HG02623 (cell line): ENCODE measurements at regions not wholly inside any gene's neighbourhood (a gene's known extent, or its start where the extent isn't known, plus 50 kb on each side); places are given as distances from the start of the nearest gene placed in this dataset.
A peak's percentile ranks its signal among the peaks of the same experiment; 100 is the strongest.

Source experiments
- ATAC-seq: cut with Tn5 transposase; IDR thresholded peaks from one replicate; pipeline ENCODE4 v1.9.1; 2021; ENCODE audit warnings: moderate library complexity; ENCODE audit not compliant: unreplicated experiment

DNA sequence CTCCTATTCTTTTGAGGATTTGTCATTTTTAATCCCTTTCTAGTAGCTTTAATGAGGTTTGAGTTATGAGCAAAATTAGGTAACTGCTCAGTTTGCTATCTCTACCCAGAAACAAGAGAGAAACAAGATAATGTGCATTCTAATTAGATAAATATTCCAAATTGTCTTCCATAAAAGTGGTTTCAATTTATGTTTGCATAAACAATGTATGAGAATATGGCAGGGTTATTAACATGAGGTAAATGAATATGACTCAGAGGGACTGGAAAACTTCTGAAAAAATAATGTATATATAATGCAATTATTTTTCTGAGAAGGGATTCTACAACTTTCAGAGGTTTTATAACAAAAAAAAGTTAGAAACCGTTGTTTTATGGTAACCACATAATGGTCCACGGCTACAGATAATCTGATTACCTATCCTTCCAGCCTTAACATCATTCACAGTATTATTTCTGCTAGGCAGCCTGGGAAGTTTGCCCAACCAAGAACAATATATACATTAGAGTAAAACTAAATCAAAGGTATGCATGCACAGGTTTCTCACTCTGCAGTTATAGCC, 101.2 kb downstream of the CRPPA start:
- ATAC-seq: no peak

DNA sequence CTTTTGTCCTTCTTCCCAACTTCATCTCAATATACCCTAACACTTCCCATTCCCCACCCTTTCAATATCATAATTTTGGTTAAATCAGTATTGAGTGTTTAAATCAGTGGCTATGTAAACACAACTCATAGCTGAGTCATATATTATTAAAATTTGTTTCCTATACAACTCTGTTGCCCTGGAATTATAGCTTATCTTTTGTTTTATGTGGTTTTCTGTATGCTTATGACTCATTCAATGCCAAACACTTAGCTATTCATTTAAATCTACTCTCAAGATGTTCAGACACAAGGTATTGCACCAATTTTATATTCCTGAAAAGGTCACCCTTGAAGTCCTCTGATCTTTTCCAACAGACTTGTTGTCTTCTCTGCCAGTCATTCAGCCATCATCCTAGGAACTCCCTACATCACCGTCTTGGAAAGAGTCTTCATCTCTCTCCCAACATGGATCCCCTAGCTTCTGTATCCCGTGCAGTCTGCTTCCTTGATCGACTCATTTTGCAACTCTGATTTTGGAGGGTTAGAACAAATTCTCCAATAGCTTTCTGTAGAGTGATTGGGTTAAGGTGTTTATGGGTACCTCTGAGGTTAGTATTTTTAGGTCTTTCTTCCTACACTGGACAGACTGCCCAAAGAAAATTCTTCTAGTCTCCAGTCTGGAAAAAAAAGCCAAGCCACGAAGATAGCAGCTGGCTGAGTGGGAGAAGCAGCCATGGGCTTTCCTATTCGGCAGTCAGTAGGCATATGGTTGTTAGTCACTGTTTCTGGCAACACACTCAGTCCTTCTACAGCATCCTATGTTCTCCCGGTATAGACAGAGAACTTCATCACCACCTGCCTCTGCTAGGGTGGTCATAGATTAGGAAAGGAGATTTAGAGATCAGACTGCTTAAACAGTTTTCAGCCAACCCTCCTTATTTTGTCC, 102.1 kb downstream of the CRPPA start:
- ATAC-seq: no peak

DNA sequence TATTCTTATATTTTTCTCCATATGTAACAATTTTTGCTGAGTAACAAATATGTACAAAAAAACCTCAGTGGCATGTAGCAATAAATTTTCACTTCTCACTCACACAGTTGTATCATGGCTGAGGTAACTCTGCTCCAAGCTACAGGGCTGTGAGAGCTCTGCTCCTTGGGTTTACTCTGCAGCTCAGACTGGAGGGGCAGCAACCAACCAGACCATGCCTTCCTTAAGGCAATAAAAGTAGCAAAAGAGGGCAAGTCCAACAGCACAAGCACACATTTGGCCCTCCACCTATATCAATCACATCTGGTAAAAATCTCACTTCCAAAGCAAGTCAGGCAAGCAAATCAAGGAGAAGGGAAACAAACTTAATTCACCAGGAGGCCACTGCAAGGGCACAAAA, 102.9 kb downstream of the CRPPA start:
- no peak for ATAC-seq

DNA sequence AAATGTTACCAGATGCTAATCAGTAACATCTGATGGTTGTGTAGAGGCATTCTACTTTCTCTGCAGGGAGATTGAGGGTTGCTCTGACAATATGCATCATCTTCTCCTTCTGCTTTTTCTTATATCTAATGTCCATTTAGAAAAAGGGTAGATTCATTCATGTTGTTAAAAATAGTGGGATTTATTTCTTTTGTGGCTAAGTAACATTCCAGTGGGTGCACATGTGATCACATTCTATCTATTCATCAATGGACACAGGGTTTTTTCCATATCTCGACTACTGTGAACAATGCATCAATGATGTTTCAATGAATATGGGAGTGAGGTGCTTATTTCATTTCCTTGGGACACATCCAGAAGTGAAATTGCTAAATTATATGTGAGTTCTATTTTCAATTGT, 103.9 kb downstream of the CRPPA start:
- ATAC-seq: no peak

DNA sequence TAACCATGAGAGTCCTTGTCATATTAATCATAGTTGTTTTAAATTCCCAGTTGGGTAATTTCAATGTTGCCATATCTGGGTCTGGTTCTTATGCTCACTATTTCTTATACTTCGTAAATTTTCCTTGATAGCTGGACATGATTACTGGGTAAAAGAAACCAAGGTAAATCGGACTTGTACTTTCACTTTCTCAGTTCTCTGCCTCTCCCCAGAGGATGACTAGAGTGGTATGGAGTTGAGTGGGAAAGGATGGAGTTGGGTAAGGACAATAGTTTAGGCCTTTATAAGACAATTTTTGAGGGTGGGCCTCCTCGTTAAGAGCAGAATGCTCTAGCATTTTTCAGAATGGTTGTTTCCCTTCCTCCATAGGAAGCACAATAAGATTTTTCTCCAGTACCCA, 106.1 kb downstream of the CRPPA start:
- ATAC-seq: no peak

DNA sequence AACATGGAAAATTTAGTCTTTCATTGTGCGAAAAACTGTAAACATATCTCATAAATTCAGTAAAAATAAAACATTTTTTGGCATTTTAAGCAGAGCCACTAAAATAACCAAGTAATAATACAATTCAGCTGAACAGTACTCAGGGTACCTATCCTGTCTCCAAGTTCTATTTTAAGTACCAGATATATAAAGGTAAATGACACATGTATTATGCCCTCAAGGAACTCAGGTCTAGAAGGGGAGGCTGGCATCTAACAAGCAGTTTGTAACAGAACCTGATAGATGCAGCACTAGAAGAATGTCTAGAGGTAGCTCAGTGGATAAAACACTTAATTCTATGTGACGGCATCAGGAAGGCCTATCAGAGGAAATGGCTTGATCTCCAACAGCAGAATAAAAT, 112.2 kb downstream of the CRPPA start:
- ATAC-seq: no peak

DNA sequence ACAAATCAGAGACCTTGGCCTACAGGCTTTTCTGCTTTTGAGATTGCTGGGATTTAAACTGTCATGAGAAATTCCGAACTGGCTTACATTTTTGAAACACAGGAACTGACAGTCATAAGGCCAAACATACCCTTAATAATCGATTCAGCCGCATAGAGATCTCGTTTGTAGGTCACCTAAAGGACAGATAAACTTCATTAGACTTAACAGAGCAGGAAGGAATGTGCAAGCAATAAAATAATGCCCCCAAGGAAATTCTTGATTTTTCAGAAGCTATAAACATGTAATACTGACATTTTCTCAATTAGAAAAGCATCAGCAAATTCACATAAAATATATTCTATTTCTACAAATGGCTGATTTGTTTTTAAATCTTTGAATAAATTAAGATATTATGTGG, 120.0 kb downstream of the CRPPA start:
- no peak for ATAC-seq

DNA sequence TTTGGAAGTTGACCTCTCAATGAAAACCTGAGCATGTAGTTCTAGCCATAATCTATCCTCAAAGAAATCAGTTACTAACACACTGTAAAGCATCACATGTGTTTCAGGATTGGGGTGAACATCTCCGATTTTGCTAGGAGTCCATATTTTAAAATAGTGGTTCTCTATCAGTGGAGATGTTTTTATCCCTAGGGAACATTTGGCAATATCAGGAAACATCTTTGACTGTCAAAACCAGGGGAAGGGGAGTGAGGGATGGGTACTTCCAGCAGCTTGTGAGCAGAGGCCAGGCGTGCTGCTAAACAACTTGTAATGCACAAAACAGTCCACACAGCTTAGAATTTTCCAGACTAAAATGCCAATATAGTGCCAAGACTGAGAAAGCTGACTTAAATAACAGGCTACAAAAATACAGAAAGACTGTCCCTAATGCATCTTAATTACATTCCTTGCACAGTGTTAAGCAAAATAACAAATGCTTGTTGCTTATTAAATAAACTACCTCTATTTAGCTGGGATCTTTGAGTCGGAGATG, 120.9 kb downstream of the CRPPA start:
- no peak for ATAC-seq

DNA sequence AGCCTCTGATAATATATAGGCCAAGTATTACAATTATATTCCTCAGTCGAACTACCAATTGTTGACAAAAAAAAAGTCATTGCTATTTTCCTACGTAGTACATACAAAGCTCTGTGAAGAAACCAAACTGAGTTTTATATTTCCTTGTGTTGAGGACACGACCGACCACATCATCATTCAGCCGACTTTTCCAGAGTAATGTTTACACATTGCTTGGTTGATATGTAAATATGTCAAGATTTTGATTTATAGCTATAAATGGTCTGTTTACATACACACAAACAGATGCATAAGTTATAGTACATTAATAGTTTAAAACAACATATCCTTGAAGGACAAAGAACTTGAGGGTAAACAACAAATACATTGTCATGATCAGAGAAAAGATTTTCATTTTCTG, 121.5 kb downstream of the CRPPA start:
- no peak for ATAC-seq

DNA sequence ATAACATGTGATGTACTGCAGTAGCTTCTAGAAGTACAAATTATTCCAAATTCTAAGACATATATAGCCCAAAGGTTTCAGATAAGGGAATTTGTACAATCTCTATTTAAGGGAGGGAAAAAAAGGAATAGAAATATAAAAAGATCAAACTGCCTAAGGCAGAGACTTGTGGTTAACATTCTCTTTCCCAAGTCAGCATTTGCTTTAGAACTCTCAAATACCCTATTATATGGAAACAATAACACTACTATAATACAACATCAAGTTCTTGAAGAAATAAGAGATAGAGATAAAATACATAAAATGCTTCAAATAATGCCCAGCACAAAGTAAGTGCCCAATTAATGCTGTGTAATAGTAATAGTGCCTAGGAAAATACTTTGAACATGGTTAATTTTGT, 123.1 kb downstream of the CRPPA start:
- ATAC-seq: no peak

DNA sequence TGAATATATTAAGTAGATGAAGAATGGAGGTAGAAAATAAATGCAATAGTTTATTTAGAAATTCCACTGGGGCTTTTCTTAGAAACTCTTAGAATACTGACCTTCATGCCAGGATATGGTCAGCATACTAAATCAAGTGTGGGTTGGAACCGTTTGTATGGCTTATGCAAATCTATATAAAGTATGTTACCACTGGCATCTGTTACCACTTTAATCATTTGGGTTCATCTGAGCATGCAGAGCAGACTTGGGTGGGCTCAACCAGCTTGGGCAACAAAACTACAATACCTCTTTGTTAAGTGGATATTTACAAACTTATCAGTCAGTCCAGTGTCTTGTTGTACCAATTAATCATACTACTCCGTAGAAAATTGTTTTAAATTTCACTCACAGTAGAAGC, 125.8 kb downstream of the CRPPA start:
- no peak for ATAC-seq

DNA sequence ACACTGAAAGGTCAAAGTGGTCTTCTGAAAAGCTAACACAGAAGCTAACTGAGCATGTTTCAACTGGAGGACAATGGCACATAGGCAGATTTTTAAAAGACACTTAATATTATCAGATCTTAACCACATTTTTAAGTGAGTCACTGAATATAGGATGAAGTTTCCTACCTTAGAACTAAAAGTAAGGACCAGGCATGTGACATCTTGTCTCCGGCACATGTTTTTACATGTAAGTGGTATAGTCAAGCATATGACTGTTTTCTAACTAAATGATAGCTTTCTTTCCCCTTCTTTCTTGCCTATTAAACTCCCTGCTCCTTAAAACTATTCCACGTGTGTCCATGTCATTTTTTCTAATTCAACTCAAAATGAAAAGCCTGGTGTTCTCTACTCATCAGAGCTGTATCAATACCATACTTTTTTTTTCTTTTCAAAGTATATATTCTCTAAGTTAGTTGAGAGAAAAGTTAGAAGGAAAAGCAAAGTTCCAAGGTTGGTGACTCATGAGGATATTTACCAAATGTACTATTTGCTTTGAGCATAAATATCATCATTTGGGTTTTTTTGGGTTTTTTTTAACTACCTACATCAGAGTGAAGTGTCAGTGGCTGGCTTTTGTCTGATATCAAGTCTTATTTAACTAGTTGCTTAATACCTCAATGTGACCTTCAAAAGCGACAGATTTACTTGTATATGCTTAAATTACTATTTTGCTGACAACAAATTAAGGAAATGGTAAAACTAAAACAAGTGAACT, 127.5 kb downstream of the CRPPA start:
- ATAC-seq: no peak

DNA sequence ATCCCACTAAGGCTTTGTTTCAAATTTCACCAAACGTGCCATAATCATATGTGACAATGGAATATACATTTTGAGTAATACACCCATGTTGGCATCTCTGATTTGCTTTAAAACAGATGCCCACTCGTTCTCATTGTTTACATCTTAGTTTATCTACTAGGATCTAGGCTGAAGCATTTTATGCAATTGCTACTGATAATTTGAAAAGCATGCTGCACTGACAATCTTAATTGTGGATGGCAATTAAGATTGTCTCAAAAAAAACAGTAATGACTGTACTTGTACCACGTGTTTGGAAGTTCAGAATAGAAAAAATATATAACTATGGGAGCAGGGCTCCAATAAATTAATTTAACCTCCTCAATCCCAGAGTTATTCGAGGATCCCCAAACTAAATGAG, 136.8 kb downstream of the CRPPA start:
- no peak for ATAC-seq

DNA sequence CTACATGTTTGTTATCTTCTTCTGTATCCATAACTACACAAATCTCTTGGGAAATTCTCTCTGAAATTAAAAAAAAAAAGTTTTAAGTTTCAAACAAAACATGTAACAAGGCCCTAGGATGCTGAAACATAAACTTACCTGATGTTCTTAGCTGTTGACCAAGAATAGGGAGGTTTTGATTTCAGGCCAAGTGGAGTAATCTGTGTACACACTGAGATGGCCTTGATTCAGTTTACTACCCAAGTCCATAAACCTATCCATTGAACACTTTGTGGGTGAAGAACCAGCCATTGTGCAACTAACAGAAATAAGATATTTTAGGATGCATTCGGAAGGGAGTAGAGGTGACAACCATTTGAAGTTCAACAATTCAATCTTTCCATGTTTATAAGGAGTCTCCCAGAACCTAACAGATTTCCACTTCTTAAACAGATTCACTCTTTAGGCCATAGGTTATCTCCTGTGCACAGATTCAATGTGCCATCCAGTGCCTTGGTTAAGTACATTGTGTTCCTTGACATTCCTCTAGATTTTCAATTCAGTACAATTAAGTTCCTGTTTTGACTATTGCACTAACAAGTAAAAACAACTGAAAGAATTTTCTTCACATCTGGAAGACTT, 143.1 kb downstream of the CRPPA start:
- no peak for ATAC-seq

DNA sequence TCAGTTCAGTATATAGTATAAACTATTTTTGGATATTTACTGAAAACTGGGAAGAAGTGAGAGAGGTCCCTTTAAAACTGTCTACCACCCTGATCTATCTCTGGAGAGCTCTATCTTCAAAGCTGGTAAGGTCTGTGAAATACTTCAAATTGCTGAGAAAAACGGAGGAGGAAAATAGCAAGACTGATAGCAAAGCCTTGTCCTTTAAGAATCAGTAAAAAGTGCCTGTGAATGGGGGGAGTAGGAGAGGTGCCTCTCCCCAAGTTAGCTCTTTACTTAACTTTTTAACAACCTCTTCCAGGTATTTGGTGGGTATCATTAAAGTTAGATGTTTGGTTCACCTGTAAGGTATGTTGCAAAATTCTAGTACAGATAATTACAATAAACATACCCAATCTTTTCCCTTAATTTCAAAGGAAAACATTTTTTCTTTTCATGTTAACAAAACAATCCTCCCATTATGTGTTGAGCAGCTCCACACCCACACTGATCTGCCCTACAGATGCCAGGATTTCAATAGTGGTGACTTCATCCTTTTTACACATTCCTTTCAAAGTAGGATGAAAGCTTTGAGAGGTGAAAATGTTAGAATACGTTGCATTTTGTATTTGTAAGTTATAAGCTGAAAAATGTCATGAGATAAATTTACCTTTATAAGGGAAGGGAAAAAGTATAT, 149.2 kb downstream of the CRPPA start:
- ATAC-seq: no peak

DNA sequence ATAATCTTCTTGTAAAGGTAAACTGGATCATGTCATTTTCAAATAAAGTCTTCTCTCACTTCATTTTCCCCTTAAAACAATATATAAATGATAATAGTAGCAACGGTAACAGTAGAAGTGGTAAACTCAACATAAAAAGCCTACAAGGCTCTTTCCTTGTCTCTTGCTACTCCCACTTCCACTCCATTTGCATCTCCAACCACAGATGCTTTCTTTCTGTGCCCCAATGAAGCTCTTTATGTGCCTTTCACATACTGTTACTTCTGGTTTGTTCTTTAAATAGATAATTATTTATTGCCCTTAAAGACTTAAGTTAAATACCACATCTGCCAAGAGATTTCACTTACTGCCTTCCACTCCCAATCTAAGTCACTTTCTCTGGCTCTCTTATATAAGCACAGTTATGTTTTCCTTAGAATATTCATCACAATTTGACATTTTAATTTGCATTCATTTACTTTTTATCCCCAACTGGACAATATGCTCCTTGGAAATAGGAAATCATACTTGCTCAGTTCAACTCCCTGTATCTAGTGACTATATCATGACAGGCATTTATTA, 149.9 kb downstream of the CRPPA start:
- ATAC-seq: peak; percentile 43

DNA sequence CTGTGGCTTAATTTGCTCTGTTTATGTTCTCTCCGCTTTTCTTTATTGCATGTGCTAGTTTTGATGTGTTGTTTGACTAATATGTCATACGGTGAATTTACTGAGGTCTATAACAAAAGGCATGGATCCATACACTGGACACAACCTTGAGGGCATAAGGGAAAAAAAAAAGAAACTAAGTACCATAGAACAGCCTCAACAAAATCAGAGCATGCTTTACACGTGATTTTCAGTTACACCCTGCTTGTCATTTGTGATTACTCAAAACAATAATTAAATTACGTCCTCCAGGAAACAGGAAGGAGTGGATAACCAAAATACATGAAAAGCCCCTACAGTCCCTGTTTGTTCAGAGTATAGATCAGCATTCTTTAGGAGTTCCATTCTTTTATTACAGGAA, 150.5 kb downstream of the CRPPA start:
- ATAC-seq: peak; percentile 20

DNA sequence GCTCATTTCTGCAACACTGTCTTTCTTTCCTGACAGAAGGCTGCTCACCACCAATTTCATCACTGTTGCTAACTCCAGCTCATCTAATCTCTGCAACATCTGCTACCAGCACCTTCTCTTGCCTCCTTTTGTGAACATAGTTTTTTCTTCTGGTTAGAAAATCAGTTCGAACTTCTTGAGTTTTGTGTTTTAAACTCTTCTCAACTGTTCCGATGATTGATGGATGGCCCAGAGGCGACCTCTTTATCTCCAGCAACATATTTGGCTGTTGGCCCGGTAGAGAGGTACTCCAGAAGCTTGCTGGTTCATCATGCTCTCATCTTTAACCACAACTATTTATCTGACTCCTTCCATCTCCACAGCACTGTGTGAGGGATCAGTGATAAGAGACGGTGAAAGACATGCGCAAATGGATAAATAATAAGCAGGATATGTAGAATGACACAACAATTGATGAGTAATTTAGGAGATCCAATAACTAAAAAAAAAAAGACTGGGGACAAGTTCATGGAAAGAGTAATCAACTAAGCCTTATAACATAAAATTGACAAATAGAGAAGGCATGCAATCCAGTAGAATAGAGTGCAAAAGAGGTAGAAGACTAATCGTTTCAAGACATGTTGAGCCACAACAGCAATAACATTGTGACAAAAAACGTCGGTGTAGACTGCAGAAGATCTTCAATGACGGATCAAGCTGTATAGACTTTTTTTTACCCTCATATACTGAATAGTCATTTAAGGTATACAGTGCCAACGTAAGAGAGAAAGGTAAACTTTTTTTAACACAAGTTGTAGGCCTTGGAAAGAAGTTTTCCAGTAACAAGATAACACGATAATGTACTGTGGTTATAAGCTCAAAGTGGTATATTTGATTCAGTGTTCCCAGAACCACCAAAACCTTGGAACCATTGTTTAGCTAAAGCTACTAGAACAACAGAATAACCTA, 152.2 kb downstream of the CRPPA start:
- ATAC-seq: no peak
